NOMO-1 (cell line): ENCODE measurements at regions not wholly inside any gene's neighbourhood (a gene's known extent, or its start where the extent isn't known, plus 50 kb on each side); places are given as distances from the start of the nearest gene placed in this dataset.

Experiments used
- DNase-seq, 2 experiments: peaks; one replicate each; lab custom pipeline; 2025; ENCODE audit not compliant: unreplicated experiment in 2 of 2; lab: John Stamatoyannopoulos, UW

GRCh38 chr21:32135401-32136363, 143.2 kb downstream of the MIS18A start:
- DNase-seq, result no peak

- no peak for DNase-seq
Observed at GRCh38 chr21:32134441-32135130, 144.3 kb downstream of the MIS18A start.

GRCh38 chr21:32132881-32133280, 146.0 kb downstream of the MIS18A start:
- DNase-seq, result no peak

- DNase-seq, result no peak
Observed at GRCh38 chr21:32132409-32132808, 146.4 kb downstream of the MIS18A start.

- no peak for DNase-seq
Observed at GRCh38 chr21:32131960-32132359, 146.9 kb downstream of the MIS18A start.

GRCh38 chr21:32131164-32131563, 147.7 kb downstream of the MIS18A start:
- no peak for DNase-seq

GRCh38 chr21:32130031-32130891, 148.6 kb downstream of the MIS18A start:
- DNase-seq, result no peak

- no peak for DNase-seq
Observed at GRCh38 chr21:32127081-32127480, 151.8 kb downstream of the MIS18A start.

- no peak for DNase-seq
Observed at GRCh38 chr21:32122082-32122481, 156.8 kb downstream of the MIS18A start.

- DNase-seq, result no peak
Observed at GRCh38 chr21:32120230-32120629, 158.6 kb downstream of the MIS18A start.

- no peak for DNase-seq
Observed at GRCh38 chr21:32119811-32120210, 159.0 kb downstream of the MIS18A start.

GRCh38 chr21:32119389-32119788, 159.5 kb downstream of the MIS18A start:
- DNase-seq, result no peak

- no peak for DNase-seq
Observed at GRCh38 chr21:32114419-32115035, 164.3 kb downstream of the MIS18A start.

GRCh38 chr21:32113486-32113885, 165.4 kb downstream of the MIS18A start:
- DNase-seq, result no peak

GRCh38 chr21:32112195-32112594, 166.7 kb downstream of the MIS18A start:
- no peak for DNase-seq

- no peak for DNase-seq
Observed at GRCh38 chr21:32108566-32108965, 170.3 kb downstream of the MIS18A start.

GRCh38 chr21:32103361-32103760, 175.5 kb downstream of the MIS18A start:
- no peak for DNase-seq

GRCh38 chr21:32102426-32102825, 176.4 kb downstream of the MIS18A start:
- no peak for DNase-seq

- no peak for DNase-seq
Observed at GRCh38 chr21:32101277-32101676, 177.6 kb downstream of the MIS18A start.

GRCh38 chr21:32100423-32100822, 178.4 kb downstream of the MIS18A start:
- DNase-seq, result no peak
